ENCODE measurements at regions not wholly inside any gene's neighbourhood (a gene's known extent, or its start where the extent isn't known, plus 50 kb on each side); places are given as distances from the start of the nearest gene placed in this dataset.

DNA sequence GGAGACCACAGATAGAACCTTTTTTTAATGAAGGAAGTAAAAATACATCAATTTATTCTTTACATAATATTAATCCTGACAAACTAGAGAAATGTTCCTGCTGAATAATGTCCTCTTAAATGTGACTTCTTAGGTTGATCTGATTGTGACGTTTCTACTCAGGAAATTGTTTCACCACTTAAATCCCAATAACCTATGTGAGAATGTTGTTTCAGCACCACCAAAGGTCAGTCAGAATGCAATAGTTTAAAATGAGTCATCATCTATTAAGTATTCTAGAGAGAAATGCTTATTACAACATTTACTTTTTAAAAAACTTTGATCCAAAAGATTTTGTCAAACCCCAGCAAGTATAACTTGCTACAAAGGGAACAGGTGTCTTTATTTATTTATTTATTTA, 155.4 kb upstream of the CACNA2D1 start:
- TF ChIP-seq, protein P1, sequence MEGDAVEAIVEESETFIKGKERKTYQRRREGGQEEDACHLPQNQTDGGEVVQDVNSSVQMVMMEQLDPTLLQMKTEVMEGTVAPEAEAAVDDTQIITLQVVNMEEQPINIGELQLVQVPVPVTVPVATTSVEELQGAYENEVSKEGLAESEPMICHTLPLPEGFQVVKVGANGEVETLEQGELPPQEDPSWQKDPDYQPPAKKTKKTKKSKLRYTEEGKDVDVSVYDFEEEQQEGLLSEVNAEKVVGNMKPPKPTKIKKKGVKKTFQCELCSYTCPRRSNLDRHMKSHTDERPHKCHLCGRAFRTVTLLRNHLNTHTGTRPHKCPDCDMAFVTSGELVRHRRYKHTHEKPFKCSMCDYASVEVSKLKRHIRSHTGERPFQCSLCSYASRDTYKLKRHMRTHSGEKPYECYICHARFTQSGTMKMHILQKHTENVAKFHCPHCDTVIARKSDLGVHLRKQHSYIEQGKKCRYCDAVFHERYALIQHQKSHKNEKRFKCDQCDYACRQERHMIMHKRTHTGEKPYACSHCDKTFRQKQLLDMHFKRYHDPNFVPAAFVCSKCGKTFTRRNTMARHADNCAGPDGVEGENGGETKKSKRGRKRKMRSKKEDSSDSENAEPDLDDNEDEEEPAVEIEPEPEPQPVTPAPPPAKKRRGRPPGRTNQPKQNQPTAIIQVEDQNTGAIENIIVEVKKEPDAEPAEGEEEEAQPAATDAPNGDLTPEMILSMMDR (IDR thresholded peaks at IDR 0.05) = no peak
- TF ChIP-seq EP300 (IDR thresholded peaks at IDR 0.05) = no peak

Measured in upper lobe of left lung (tissue), 4 donors.